ENCODE measurements at regions not wholly inside any gene's neighbourhood (a gene's known extent, or its start where the extent isn't known, plus 50 kb on each side); places are given as distances from the start of the nearest gene placed in this dataset.

- DNase-seq, result no peak
- WGBS (ENCODE audit: insufficient coverage), result no CpG with 5 or more reads among the region's 1 CpG
- Histone ChIP-seq H3K4me1 (ENCODE audit: control insufficient read depth in 2 of 2, insufficient read depth in 2 of 2, low read length in 2 of 2) (no peaks in the 10 kb centered on the region), H3K27me3 (replicated peaks in 1 of 4; ENCODE audit: control extremely low read depth in 1 of 4, control insufficient read depth in 3 of 4, insufficient read depth in 4 of 4, low read length in 3 of 4) (no peaks in the 10 kb centered on the region), H3K4me3 (ENCODE audit: control extremely low read depth in 1 of 5, extremely low read depth in 1 of 5, insufficient read depth in 1 of 5, low read depth in 2 of 5, low read length in 4 of 5) (no peak overlapping the region), H3K4me2 (replicated peaks; ENCODE audit: low read depth, low read length, poor library complexity, severe bottlenecking) (no peak overlapping the region), H3K9ac (ENCODE audit: low read length) (no peak overlapping the region), H4K20me1 (ENCODE audit: control insufficient read depth, insufficient read depth, low read length, poor library complexity, severe bottlenecking) (no peaks in the 10 kb centered on the region), H3K79me2 (ENCODE audit: control insufficient read depth, insufficient read depth, low read length) (no peaks in the 10 kb centered on the region), H3K27ac (ENCODE audit: low read length in 2 of 2) (no peak overlapping the region), H3K9me3 (ENCODE audit: control extremely low read depth in 1 of 3, control insufficient read depth in 2 of 3, insufficient read depth in 1 of 3, low read length in 2 of 3) (no peaks in the 10 kb centered on the region), H3K36me3 (replicated peaks in 1 of 2; ENCODE audit: control extremely low read depth in 1 of 2, control insufficient read depth in 1 of 2, extremely low read depth in 1 of 2, insufficient read depth in 2 of 2, low read length in 1 of 2) (no peaks in the 10 kb centered on the region), H2AFZ (ENCODE audit: insufficient read depth, low read depth, low read length, poor library complexity, severe bottlenecking) (no peak overlapping the region)
- Mint-ChIP-seq H3K9me3 (ENCODE audit: insufficient read depth) (peaks cover 7% of the 10 kb centered on the region), H3K4me1 (no peaks in the 10 kb centered on the region), H3K4me3 (no peak overlapping the region), H3K27me3 (no peaks in the 10 kb centered on the region), H3K27ac (no peak overlapping the region)
- ATAC-seq (ENCODE audit: low read depth), result no peak
- TF ChIP-seq CTCF (IDR thresholded peaks at IDR 0.05) (no peak), EZH2 (IDR thresholded peaks at IDR 0.05; ENCODE audit: borderline replicate concordance, insufficient read depth, low read depth, low read length, poor library complexity, severe bottlenecking) (no peak)
- intact Hi-C loops (cut with micrococcal nuclease), result no loop called here
- CTCF ChIA-PET, result no interaction called here
- POLR2A ChIA-PET, result no interaction called here
These were observed 281.9 kb upstream of the ADAMTS5 start for GRCh38 chr21:27248814-27249213.

GRCh38 chr21:27246741-27247140 lies 279.9 kb upstream of the ADAMTS5 start:
- WGBS (ENCODE audit: insufficient coverage), result 90% methylated on average over 2 of the region's 5 CpGs
- H3K27ac ChIP-seq (ENCODE audit: low read length in 2 of 2), result no peak overlapping the region
- H3K36me3 ChIP-seq (replicated peaks in 1 of 2; ENCODE audit: control extremely low read depth in 1 of 2, control insufficient read depth in 1 of 2, extremely low read depth in 1 of 2, insufficient read depth in 2 of 2, low read length in 1 of 2), result no peaks in the 10 kb centered on the region
- H3K9me3 ChIP-seq (ENCODE audit: control extremely low read depth in 1 of 3, control insufficient read depth in 2 of 3, insufficient read depth in 1 of 3, low read length in 2 of 3), result peaks cover 0 to 3% (median 0%) of the 10 kb centered on the region in 3 donors
- intact Hi-C loops (cut with micrococcal nuclease), result no loop called here
- H3K27me3 ChIP-seq (replicated peaks in 1 of 4; ENCODE audit: control extremely low read depth in 1 of 4, control insufficient read depth in 3 of 4, insufficient read depth in 4 of 4, low read length in 3 of 4), result no peaks in the 10 kb centered on the region
- H3K9ac ChIP-seq (ENCODE audit: low read length), result no peak overlapping the region
- Mint-ChIP-seq H3K27ac (no peak overlapping the region), H3K9me3 (ENCODE audit: insufficient read depth) (peaks cover 11% of the 10 kb centered on the region), H3K4me3 (no peak overlapping the region), H3K4me1 (no peaks in the 10 kb centered on the region), H3K27me3 (no peaks in the 10 kb centered on the region)
- ChIA-PET CTCF (no interaction called here), POLR2A (no interaction called here)
- no peaks in the 10 kb centered on the region for H4K20me1 ChIP-seq (ENCODE audit: control insufficient read depth, insufficient read depth, low read length, poor library complexity, severe bottlenecking)
- ATAC-seq (ENCODE audit: low read depth) (no peak), DNase-seq (no peak)
- H3K4me2 ChIP-seq (replicated peaks; ENCODE audit: low read depth, low read length, poor library complexity, severe bottlenecking), result no peak overlapping the region
- no peak overlapping the region for H3K4me3 ChIP-seq (ENCODE audit: control extremely low read depth in 1 of 5, extremely low read depth in 1 of 5, insufficient read depth in 1 of 5, low read depth in 2 of 5, low read length in 4 of 5)
- H3K79me2 ChIP-seq (ENCODE audit: control insufficient read depth, insufficient read depth, low read length), result no peaks in the 10 kb centered on the region
- H3K4me1 ChIP-seq (ENCODE audit: control insufficient read depth in 2 of 2, insufficient read depth in 2 of 2, low read length in 2 of 2), result no peaks in the 10 kb centered on the region
- no peak for TF ChIP-seq CTCF (IDR thresholded peaks at IDR 0.05)
- no peak overlapping the region for H2AFZ ChIP-seq (ENCODE audit: insufficient read depth, low read depth, low read length, poor library complexity, severe bottlenecking)
